NCI-H187 treated with DMSO at 0.1 percent for 48 hours (cell line): ENCODE measurements at regions not wholly inside any gene's neighbourhood (a gene's known extent, or its start where the extent isn't known, plus 50 kb on each side); places are given as distances from the start of the nearest gene placed in this dataset.
"Not testable (repeated sequence)": the region's sequence is repeated elsewhere in the genome, so short reads cannot be mapped to it uniquely, and the experiment has no call there.

Experiments used
- DNase-seq: peaks from one replicate; lab custom pipeline; 2025; lab: John Stamatoyannopoulos, UW

GRCh38 chr7:79624336-79624735 lies 170.9 kb upstream of the MAGI2 start:
- no peak for DNase-seq

DNA sequence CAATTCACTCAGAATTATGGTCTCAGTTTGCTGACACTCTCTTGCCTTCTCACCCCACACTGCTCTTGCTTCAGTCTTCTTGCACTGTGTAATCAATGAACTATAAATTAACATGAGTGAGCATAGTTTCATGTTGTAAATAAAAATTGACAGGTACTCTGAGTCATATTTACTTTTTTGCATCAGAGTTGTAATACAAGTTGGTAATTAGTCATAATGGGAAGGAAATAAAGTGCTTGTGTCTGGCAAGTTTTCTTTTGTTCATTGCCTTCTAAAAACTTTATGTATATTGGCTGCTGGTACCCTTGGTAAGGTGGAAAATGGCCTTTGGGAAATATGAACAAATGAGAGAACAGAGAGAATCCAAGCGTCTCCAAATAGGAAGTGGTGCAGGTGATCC lies 169.3 kb upstream of the MAGI2 start:
- DNase-seq: no peak

DNA sequence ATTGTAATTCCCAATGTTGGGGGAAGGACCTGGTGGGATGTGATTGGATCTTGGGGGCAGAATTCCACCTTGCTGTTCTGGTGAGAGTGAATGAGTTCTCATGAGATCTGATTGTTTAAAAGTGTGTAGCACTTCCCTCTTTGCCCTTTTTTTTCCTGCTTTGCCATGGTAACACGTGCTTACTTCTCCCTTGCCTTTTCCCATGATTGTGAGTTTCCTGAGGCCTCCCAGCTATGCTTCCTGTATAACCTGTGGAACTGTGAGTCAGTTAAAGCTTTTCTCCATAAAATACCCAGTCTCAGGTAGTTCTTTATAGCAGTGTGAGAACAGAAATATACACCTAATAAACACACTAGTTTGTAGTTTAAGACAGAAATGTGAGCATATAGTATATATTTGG lies 166.8 kb upstream of the MAGI2 start:
- DNase-seq: no peak

- no peak for DNase-seq
These were observed 165.7 kb upstream of the MAGI2 start for GRCh38 chr7:79619216-79619615.

DNA sequence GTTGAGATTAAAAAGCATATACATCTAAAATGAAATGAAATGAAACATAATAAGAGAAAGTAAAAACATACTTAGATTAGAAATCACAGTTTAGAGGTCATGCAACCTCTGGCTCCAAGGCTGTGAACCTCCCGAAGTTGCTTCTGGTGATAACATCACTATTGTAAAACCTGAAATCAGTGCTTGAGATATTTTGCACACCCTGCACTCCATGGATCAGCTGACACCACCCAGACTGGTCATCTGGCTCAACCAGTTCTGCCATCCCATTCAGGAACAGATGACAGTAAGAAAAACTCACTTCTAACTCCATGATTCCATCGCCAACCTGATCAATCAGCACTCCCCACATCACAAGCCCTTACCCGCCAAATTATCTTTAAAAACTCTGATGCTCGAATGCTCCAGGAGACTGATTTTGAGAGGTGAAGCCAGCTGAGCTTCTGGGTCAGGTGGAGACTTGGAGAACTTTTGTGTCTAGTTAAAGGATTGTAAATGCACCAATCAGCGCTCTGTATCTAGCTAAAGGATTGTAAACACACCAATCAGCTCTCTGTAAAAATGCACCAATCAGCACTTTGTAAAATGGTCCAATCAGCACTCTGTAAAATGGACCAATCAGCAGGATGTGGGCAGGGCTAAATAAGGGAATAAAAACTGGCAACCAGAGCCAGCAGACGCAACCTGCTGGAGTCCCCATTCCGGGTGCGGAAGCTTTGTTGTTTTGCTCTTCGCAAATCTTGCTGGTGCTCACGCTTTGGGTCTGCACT lies 162.6 kb upstream of the MAGI2 start:
- no peak for DNase-seq

- no peak for DNase-seq
These were observed 162.0 kb upstream of the MAGI2 start for GRCh38 chr7:79615466-79615865.

- DNase-seq: no peak
These were observed 159.4 kb upstream of the MAGI2 start for GRCh38 chr7:79612903-79613302.

DNA sequence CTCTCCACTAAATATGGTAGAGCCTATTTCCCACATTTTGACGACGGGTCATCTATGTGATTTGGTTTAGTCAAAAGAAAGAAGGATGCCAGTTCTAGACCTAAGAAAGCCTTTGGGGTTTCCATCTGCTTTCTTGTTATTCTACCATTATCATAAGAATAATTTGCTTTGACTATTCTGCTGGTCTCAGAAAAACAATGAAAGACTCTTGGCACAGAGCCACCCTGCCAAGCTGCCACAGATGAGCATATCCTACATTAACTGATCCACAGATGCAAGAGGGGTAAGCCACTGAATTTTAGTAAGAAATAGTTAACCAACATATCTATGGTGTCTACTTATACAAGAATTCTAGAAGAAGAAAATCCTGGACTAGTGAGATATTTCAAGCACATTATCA lies 158.6 kb upstream of the MAGI2 start:
- no peak for DNase-seq

DNA sequence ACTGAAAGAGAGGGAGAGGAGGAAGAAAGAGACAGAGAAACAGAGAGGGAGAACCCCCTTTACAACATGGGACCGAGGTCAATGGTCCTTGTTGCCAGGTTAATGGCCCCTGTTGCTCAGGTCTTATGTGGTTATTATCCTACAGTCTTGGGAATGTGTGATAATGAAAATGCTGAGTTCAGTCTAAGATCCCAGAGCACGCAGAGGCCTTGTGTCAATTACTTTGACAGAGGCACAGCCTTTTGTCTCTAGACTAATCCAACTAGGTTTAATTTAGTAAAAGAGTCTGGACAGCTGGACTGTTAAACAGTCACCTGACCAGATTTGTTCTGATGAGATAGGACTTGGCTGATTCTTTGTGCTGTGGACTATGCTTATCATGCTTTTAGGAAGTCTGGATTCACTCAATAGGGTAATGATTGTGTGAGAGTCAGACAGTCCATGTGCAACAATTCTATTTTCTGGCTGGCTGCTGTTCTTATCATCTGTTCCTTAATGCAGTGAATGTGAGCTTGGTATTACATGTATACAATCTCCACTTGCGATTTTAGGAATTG lies 157.4 kb upstream of the MAGI2 start:
- DNase-seq: no peak

DNA sequence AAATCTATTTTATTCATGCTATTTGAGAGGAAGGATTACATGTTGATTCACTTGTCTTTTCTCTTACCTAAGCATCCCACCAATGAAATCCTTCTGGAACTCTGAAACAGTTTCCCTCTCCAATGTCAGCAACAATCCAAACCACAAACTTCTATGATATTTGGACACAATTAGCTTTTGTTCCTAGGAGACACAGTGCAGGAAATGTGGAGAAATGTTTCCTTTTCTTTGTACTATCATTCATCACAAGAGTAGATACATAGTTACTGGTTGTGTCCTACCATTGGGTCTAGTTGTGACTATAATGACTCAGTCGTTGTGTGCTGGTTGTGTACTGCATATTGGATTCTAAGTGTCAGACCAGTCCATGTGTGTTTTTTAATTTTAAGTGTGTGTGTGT lies 156.8 kb upstream of the MAGI2 start:
- no peak for DNase-seq

- DNase-seq: no peak
These were observed 154.5 kb upstream of the MAGI2 start for GRCh38 chr7:79608005-79608404.

DNA sequence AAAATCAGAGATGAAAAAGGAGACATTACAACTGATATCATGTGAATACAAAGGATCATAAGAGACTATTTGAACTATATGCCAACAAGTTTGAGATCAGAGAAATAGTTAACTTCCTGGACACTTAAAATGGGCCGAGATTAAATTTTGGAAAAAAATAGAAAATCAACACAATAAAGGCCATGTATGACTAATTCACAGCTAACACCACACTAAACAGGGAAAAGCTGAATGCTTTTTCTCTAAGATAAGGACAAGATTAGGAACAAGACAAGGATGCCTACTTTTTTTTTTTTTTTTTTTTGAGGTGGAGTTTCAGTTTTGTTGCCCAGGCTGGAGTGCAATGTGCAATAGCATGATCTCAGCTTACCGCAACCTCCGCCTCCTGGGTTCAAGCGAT lies 151.4 kb upstream of the MAGI2 start:
- no peak for DNase-seq

DNA sequence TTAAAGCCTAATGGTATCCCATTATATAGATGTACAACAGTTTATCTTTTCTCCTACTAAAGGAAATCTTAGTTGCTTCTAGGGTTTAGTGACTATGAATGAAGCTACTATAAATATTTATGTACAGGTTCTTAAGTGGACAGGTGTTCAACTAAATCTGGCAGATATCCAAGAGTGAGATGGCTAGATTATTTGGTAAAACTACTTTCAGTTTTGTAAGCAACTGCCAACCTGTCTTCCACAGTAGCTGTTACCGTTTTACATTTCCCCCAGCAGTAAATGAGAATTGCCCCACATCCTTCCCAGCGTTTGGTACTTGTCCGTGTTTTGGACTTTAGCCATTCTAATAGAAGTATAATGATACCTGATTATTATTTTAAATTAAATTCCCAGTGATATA lies 144.9 kb upstream of the MAGI2 start:
- peak; percentile 84 for DNase-seq

DNA sequence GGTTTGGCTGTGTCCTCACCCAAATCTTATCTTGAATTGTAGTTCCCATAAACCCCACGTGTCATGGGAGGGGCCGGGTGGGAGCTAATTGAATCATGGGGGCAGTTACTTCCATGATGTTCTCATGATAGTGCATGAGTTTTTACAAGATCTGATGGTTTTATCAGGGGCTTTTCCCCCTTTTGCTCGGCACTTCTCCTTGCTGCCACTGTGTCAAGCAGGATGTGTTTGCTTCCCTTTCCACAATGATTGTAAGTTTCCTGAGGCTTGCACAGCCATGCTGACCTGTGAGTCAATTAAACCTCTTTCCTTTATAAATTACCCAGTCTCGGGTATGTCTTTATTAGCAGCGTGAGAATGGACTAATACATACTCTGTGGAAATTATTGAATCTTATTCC lies 141.2 kb upstream of the MAGI2 start:
- DNase-seq: not testable (repeated sequence)

DNA sequence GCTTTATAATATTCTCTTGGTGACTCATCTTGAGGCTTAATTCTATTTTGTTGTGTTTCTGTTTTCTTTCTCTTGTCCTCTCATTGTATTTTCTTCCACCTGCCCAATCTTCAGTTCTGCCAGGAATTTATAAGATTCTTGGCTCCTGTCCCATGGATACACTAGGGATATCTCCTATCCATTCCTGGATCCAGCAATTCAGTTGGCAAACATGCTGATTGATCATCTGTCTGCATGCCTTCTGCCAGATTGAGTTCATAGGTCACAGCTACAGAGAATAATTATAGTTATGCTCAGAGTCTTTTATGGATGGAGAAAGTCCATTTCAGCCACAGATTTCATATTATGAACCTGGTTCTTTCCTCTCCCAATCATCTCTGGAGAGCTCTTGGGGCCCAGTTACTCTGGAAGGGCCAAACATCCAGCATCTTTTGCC lies 140.4 kb upstream of the MAGI2 start:
- no peak for DNase-seq

- DNase-seq: no peak
These were observed 137.6 kb upstream of the MAGI2 start for GRCh38 chr7:79590916-79591623.

DNA sequence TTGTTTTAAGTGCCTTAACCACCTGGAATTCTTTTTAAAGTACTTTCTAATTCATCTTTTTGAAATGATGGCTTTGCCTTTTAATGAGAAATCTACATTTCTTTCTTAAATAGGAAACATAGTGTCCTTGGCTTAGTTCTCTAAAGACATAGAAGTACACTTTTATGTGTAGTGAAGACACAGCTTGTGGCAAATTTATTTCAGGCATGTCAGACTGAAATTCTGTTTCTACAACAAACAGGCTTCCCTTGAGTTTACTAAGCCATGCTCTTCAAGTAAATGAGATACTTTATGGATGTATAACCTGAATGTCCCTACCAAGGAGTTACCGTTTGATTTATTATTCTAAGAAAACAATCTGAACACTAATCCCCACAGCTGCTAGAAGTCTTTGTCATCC lies 136.9 kb upstream of the MAGI2 start:
- DNase-seq: no peak

DNA sequence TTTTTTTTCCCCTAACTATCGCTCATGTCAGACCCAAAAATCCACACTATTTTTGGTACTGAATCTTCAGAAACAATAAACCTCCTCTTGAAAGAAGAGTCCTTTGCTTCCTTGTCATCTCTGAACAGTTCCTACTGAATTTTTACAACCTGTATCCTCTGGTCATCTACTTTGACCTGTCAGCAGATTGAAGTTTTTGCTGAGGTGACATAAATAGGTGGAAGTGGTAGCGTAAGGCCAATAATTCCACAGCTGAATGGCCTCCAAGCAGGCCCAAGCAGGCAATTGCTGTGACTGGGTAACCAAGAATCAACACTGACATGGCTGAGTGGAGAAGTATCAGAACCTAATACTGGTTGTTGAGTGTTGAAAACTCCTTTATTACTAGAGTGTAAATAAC lies 117.4 kb upstream of the MAGI2 start:
- no peak for DNase-seq

DNA sequence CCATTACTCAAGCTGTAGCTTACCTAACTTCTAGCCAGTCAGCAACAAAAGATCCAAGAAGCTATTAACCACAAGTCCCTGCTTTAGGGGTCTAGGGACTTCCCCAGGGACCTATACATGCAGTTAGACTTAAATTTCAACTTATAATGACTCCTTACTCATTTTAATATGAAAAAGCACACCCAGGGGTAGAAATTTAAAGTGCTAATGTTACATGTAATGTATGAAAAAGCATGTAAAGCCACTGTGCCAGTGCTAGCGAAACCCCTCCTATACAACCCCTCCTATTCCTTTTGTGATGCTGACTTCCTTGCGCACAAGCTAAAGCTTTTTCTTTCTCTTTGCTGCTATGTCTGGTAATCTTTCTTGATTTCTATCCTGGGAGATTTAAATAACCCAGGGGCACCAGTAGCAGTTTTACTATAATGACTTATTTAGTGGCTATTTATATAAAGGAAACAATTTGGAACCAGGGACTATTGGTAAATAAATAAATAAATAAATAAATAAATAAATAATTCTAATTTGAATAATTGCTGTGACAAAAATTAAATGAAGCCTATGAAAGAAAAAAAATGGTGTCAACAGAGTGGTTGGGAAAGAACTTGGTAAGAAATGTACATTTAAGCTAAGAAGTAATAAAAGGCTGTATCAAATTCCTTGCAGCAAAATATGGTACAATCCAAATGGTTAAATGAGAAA lies 110.5 kb upstream of the MAGI2 start:
- DNase-seq: no peak

DNA sequence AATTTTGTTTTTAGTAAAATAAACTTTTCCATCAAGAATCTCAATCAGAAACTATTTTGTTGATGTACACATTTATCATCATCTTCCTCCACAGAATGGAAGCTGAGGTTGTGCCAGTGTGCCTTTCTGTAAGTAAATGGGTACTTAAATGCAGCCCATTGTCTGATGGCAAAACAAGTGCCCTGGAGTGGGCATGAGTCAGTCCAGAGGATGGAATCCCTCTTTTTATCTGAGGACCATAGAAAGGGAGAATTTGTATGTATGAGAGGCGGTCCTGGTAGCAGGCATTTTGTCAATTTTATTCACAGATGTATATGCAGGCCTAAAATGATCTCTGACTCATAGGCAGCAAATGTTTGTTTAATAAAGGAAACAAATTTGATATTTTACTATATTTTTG lies 102.1 kb upstream of the MAGI2 start:
- no peak for DNase-seq

DNA sequence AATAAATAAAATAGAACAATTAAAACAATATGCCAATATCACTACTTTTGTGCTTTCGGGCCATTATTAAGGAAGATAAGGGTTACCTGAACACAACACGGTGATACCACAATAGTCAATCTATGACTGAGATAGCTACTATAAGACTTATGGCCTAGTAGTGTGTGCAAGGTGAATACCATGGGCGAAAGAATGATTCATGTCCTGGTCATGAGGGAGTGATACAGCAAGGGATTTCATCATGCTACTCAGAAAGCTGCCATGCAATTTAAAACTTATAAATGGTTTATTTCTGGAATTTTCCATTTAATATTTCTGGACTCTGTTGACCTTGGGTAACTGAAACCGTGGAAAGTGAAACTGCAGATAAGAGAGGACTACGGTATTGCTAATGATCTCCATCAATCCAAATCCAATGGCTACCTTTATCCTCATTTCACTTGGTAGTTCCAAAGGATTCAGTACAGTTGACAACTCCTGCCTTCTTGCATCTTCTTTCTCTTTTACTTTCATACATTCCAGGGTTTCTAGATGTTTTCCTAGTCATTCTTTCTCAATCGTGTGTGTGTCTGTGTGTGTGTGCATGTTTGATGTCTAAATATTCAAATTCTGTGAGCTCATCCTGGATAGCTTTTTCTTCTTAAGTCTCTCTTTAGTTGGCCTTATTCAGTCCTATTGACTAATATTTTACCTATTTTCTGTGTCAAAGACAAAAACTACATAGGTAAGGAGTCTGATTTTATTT lies 100.5 kb upstream of the MAGI2 start:
- DNase-seq: no peak

- DNase-seq: no peak
These were observed 99.0 kb upstream of the MAGI2 start for GRCh38 chr7:79552463-79552862.
